ENCODE measurements at regions not wholly inside any gene's neighbourhood (a gene's known extent, or its start where the extent isn't known, plus 50 kb on each side); places are given as distances from the start of the nearest gene placed in this dataset.
"Not testable (repeated sequence)": the region's sequence is repeated elsewhere in the genome, so short reads cannot be mapped to it uniquely, and the experiment has no call there.

GRCh38 chr13:26872525-26873385 lies 112.2 kb upstream of the GPR12 start:
- H3K9me3 Mint-ChIP-seq = peaks cover 2 to 4% of the 10 kb centered on the region in 2 donors
- DNase-seq (peak; percentile 55 to 64), ATAC-seq (replicated peaks in 1 of 2) (peak in 1 of 2 donors; percentile 43)
- H3K27me3 Mint-ChIP-seq (ENCODE audit: low read depth) = peaks cover under 1% of the 10 kb centered on the region
- H3K4me3 Mint-ChIP-seq = no peak overlapping the region
- no peaks in the 10 kb centered on the region for H3K36me3 Mint-ChIP-seq (ENCODE audit: insufficient read depth in 2 of 2)
- no peaks in the 10 kb centered on the region for H3K4me1 Mint-ChIP-seq (ENCODE audit: low read depth)
- H3K27ac Mint-ChIP-seq = no peak overlapping the region

GRCh38 chr13:26867451-26868091 lies 107.0 kb upstream of the GPR12 start:
- Mint-ChIP-seq H3K4me3 (no peak overlapping the region), H3K9me3 (no peaks in the 10 kb centered on the region), H3K4me1 (ENCODE audit: low read depth) (no peaks in the 10 kb centered on the region), H3K27me3 (ENCODE audit: low read depth) (peaks cover 4% of the 10 kb centered on the region), H3K27ac (no peak overlapping the region), H3K36me3 (ENCODE audit: insufficient read depth in 2 of 2) (no peaks in the 10 kb centered on the region)
- ATAC-seq (replicated peaks in 1 of 2) (no peak), DNase-seq (peak; percentile 1 to 10)

- H3K27ac Mint-ChIP-seq = no peak overlapping the region
- ATAC-seq (replicated peaks in 1 of 2) (no peak), DNase-seq (no peak)
- H3K36me3 Mint-ChIP-seq (ENCODE audit: insufficient read depth in 2 of 2) = no peaks in the 10 kb centered on the region
- H3K9me3 Mint-ChIP-seq = no peaks in the 10 kb centered on the region
- no peak overlapping the region for H3K4me3 Mint-ChIP-seq
- H3K27me3 Mint-ChIP-seq (ENCODE audit: low read depth) = peaks cover 11% of the 10 kb centered on the region
- H3K4me1 Mint-ChIP-seq (ENCODE audit: low read depth) = no peaks in the 10 kb centered on the region
These were observed 104.0 kb upstream of the GPR12 start for GRCh38 chr13:26864576-26864975.

GRCh38 chr13:26861941-26862340 lies 101.4 kb upstream of the GPR12 start:
- no peaks in the 10 kb centered on the region for H3K36me3 Mint-ChIP-seq (ENCODE audit: insufficient read depth in 2 of 2)
- H3K4me3 Mint-ChIP-seq = no peak overlapping the region
- H3K27ac Mint-ChIP-seq = no peak overlapping the region
- H3K27me3 Mint-ChIP-seq (ENCODE audit: low read depth) = peaks cover 17% of the 10 kb centered on the region
- no peaks in the 10 kb centered on the region for H3K9me3 Mint-ChIP-seq
- H3K4me1 Mint-ChIP-seq (ENCODE audit: low read depth) = no peaks in the 10 kb centered on the region
- ATAC-seq (replicated peaks in 1 of 2) (no peak), DNase-seq (no peak)

- Mint-ChIP-seq H3K27me3 (ENCODE audit: low read depth) (peaks cover 47% of the 10 kb centered on the region), H3K9me3 (peaks cover 0 to 4% of the 10 kb centered on the region in 2 donors), H3K36me3 (ENCODE audit: insufficient read depth in 2 of 2) (no peaks in the 10 kb centered on the region), H3K27ac (no peak overlapping the region), H3K4me1 (ENCODE audit: low read depth) (no peaks in the 10 kb centered on the region), H3K4me3 (no peak overlapping the region)
- no peak for DNase-seq
- ATAC-seq (replicated peaks in 1 of 2) = no peak
These were observed 95.3 kb upstream of the GPR12 start for GRCh38 chr13:26855921-26856320.

GRCh38 chr13:26855071-26855470 lies 94.5 kb upstream of the GPR12 start:
- H3K4me3 Mint-ChIP-seq = no peak overlapping the region
- DNase-seq = no peak
- no peaks in the 10 kb centered on the region for H3K36me3 Mint-ChIP-seq (ENCODE audit: insufficient read depth in 2 of 2)
- H3K27me3 Mint-ChIP-seq (ENCODE audit: low read depth) = peaks cover 51% of the 10 kb centered on the region
- no peak for ATAC-seq (replicated peaks in 1 of 2)
- no peaks in the 10 kb centered on the region for H3K4me1 Mint-ChIP-seq (ENCODE audit: low read depth)
- peaks cover 0 to 4% of the 10 kb centered on the region in 2 donors for H3K9me3 Mint-ChIP-seq
- H3K27ac Mint-ChIP-seq = no peak overlapping the region

DNA sequence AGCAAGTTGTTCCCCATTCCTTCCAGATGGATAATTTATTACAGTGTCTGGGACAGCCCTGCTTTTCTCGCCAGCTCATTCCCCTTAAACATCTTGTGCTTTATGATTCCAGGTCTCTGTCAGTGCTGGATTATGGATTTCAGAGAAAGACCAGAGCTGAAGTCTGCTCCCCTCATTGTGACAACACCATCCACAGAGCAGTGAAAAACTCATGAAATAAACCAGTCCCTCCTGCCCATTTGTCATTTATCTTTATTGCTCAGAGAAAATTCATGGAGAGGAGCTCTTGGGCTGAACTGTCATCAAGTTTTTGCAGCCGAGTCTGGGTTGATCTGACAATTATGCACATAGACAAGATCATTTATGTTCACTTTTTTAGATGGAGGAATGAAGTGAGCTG lies 92.7 kb upstream of the GPR12 start:
- no peak for DNase-seq
- Mint-ChIP-seq H3K4me3 (no peak overlapping the region), H3K4me1 (ENCODE audit: low read depth) (no peaks in the 10 kb centered on the region)

GRCh38 chr13:26847281-26847680 lies 86.7 kb upstream of the GPR12 start:
- no peaks in the 10 kb centered on the region for H3K36me3 Mint-ChIP-seq (ENCODE audit: insufficient read depth in 2 of 2)
- H3K4me3 Mint-ChIP-seq = no peak overlapping the region
- ATAC-seq (replicated peaks in 1 of 2) = no peak
- H3K27ac Mint-ChIP-seq = no peak overlapping the region
- peaks cover 10% of the 10 kb centered on the region for H3K27me3 Mint-ChIP-seq (ENCODE audit: low read depth)
- H3K4me1 Mint-ChIP-seq (ENCODE audit: low read depth) = no peaks in the 10 kb centered on the region
- no peak for DNase-seq
- peaks cover 0 to 6% of the 10 kb centered on the region in 2 donors for H3K9me3 Mint-ChIP-seq

More for the DNA sequence above, 92.7 kb upstream of the GPR12 start:
- no peak for ATAC-seq (replicated peaks in 1 of 2)
- Mint-ChIP-seq H3K27ac (no peak overlapping the region), H3K9me3 (peaks cover 0 to 4% of the 10 kb centered on the region in 2 donors), H3K27me3 (ENCODE audit: low read depth) (peaks cover 46% of the 10 kb centered on the region), H3K36me3 (ENCODE audit: insufficient read depth in 2 of 2) (no peaks in the 10 kb centered on the region)

- H3K27me3 Mint-ChIP-seq (ENCODE audit: low read depth); H3K4me1 Mint-ChIP-seq (ENCODE audit: low read depth); H3K9me3 Mint-ChIP-seq; H3K27ac Mint-ChIP-seq; ATAC-seq (replicated peaks in 1 of 2); H3K4me3 Mint-ChIP-seq; H3K36me3 Mint-ChIP-seq (ENCODE audit: insufficient read depth in 2 of 2); DNase-seq: not testable (repeated sequence)
These were observed 84.5 kb upstream of the GPR12 start for GRCh38 chr13:26845063-26845462.

DNA sequence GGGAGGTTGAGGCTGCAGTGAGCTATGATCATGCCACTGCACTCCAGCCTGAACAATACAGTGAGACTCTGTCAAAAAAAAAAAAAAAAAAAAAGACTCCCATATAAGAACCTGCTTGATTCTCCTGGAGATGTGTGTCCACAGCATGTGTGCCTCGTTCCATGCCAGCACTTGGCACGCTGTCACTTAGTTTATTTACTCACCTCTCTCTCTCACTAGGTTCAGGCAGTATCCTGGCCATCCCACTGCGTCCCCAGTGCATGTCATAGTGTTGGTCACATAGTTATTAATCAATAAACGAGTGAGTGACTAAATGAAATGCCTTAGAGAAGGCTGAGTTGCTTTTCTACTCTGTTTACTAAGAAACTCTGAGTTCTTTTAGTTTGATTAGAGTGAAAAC lies 79.1 kb upstream of the GPR12 start:
- H3K27ac Mint-ChIP-seq = no peak overlapping the region
- H3K4me3 Mint-ChIP-seq = no peak overlapping the region
- ATAC-seq (replicated peaks in 1 of 2) (no peak), DNase-seq (no peak)
- H3K36me3 Mint-ChIP-seq (ENCODE audit: insufficient read depth in 2 of 2) = no peaks in the 10 kb centered on the region
- H3K4me1 Mint-ChIP-seq (ENCODE audit: low read depth) = no peaks in the 10 kb centered on the region
- no peaks in the 10 kb centered on the region for H3K9me3 Mint-ChIP-seq
- H3K27me3 Mint-ChIP-seq (ENCODE audit: low read depth) = peaks cover 10% of the 10 kb centered on the region

DNA sequence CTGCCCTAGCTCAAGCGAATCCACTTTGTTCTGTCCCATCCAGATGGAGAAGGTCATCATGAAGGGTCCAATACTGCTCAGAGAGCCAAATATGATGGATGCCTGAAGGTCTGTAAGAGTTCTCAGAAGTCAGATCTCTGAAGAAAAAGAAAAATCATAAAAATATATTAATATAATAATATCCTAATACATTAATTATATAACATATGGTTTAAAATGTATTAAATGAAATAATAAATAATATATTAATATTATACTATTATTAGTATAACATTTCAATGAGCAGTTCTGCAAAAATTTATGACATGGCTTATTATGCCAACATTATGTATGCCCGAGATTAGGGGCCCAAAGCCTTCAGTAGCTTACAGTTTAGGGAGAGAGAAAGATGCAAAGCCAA lies 78.2 kb upstream of the GPR12 start:
- no peak for DNase-seq
- no peak for ATAC-seq (replicated peaks in 1 of 2)
- Mint-ChIP-seq H3K9me3 (no peaks in the 10 kb centered on the region), H3K27me3 (ENCODE audit: low read depth) (peaks cover 10% of the 10 kb centered on the region), H3K27ac (no peak overlapping the region), H3K4me3 (no peak overlapping the region), H3K4me1 (ENCODE audit: low read depth) (no peaks in the 10 kb centered on the region), H3K36me3 (ENCODE audit: insufficient read depth in 2 of 2) (no peaks in the 10 kb centered on the region)

DNA sequence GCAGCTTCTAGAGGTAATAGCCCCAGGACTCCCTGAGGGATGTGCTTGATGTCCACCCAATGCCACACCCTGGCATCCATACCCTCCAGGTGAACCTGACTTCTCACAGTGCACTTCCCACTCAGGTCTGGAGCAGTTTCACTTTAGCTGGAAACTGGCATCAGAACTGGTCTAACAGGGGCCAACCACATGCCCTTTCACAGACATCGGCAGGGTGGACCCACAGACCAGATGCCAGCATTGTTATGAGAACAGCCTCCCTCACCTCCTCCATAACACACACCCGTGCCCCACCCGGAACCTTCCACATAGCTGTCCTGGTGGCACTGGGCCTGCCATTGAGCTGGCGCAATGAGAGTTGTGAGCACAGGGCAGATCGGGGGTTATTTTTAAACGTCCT lies 77.4 kb upstream of the GPR12 start:
- H3K27me3 Mint-ChIP-seq (ENCODE audit: low read depth) = peaks cover 19% of the 10 kb centered on the region

DNA sequence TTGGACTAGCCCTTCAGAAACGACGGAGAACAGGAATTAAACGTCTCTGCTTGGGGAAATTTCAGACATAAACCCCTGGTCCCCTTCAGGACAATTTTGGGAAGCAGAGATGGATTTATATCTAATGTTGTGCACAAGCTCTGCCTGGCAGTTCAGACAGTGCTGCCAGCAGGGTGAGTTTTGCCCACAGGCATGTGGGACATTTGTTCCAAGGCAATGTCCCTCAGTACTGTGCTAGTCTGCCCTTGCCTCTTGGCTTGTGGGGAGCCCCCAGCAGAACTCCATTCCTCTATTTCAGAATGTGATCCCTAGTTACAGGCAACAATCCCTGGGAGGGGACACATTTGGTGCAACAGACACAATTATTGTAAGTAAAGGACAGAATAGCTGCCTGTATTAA lies 76.5 kb upstream of the GPR12 start:
- Mint-ChIP-seq H3K36me3 (ENCODE audit: insufficient read depth in 2 of 2) (no peaks in the 10 kb centered on the region), H3K4me3 (no peak overlapping the region), H3K9me3 (no peaks in the 10 kb centered on the region), H3K4me1 (ENCODE audit: low read depth) (no peaks in the 10 kb centered on the region), H3K27me3 (ENCODE audit: low read depth) (peaks cover 20% of the 10 kb centered on the region), H3K27ac (no peak overlapping the region)
- no peak for ATAC-seq (replicated peaks in 1 of 2)
- no peak for DNase-seq

More for the DNA sequence above, 77.4 kb upstream of the GPR12 start:
- Mint-ChIP-seq H3K9me3 (no peaks in the 10 kb centered on the region), H3K27ac (no peak overlapping the region), H3K4me1 (ENCODE audit: low read depth) (no peaks in the 10 kb centered on the region), H3K36me3 (ENCODE audit: insufficient read depth in 2 of 2) (no peaks in the 10 kb centered on the region), H3K4me3 (no peak overlapping the region)
- ATAC-seq (replicated peaks in 1 of 2) = no peak
- no peak for DNase-seq

All from activated T-cell treated with anti-CD3 and anti-CD28 coated beads, Interleukin-2, amount 50 U/mL, for 72 hours (primary cell).